ENCODE measurements at regions not wholly inside any gene's neighbourhood (a gene's known extent, or its start where the extent isn't known, plus 50 kb on each side); places are given as distances from the start of the nearest gene placed in this dataset.

DNA sequence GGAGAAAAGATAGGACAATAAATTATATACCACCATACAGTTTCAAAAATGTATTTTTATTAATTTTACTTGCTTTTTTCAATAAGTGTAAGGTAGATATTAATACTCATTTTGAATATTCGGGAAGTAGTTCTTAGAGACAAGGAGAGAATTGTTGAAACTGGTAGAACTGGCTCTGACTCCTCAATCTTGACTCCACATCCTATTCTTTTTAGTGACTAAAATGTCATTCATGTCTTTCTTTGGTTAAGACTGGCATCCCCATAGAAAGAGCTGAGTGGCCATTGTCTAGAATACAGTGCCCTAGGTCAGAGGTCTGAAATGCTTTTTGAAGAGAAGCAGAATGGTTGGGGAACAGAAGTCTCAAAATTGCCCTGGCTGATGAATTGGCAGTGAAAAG is 177.6 kb upstream of the LRIG3 start:
- TF ChIP-seq, protein P1, sequence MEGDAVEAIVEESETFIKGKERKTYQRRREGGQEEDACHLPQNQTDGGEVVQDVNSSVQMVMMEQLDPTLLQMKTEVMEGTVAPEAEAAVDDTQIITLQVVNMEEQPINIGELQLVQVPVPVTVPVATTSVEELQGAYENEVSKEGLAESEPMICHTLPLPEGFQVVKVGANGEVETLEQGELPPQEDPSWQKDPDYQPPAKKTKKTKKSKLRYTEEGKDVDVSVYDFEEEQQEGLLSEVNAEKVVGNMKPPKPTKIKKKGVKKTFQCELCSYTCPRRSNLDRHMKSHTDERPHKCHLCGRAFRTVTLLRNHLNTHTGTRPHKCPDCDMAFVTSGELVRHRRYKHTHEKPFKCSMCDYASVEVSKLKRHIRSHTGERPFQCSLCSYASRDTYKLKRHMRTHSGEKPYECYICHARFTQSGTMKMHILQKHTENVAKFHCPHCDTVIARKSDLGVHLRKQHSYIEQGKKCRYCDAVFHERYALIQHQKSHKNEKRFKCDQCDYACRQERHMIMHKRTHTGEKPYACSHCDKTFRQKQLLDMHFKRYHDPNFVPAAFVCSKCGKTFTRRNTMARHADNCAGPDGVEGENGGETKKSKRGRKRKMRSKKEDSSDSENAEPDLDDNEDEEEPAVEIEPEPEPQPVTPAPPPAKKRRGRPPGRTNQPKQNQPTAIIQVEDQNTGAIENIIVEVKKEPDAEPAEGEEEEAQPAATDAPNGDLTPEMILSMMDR (conservative IDR thresholded peaks at IDR 0.05 in 1 of 2, IDR thresholded peaks at IDR 0.05 in 1 of 2; ENCODE audit: low read depth in 1 of 2, low read length in 2 of 2): no peak
- TF ChIP-seq EZH2 (IDR thresholded peaks at IDR 0.05; ENCODE audit: low read length, missing control alignments): no peak
